SW 1271 (cell line): ENCODE measurements at regions not wholly inside any gene's neighbourhood (a gene's known extent, or its start where the extent isn't known, plus 50 kb on each side); places are given as distances from the start of the nearest gene placed in this dataset.

Experiments used
- DNase-seq, 2 experiments: peaks; one replicate each; lab custom pipeline; 2025; lab: John Stamatoyannopoulos, UW

DNA sequence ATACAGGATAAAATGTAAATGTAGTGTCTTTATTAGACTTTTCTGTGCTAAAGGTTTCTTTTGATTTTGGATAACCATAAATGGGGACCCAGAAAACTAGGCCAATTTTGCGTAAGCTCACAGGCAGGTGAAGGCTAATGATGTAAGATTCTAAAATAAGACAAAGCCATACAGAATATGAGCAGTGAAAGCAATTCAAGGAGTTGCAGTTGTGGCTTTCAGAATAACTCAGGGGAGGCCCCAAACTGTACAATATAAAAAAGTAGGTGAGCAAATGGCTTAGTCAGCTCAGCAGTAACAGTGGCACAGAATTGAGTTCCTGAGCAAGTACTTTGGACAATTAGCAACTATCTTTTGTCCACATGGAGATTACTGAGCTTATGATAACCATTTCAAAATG lies 81.7 kb upstream of the NRP1 start:
- no peak for DNase-seq

DNA sequence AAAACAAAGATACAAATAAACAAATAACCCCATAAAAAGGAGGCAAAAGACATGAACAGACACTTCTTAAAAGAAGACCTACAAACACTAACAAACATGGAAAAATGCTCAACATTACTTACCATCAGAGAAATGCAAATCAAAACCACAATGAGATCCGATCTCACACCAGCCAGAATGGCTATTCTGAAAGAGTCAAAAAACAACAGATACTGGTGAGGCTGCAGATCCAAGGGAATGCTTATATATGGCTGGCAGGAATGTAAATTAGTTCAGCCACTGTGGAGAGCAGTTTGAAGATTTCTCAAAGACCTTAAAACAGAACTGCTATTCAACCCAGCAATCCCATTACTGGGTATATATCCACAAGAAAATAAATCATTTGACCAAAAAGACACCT lies 80.4 kb upstream of the NRP1 start:
- DNase-seq, result no peak

DNA sequence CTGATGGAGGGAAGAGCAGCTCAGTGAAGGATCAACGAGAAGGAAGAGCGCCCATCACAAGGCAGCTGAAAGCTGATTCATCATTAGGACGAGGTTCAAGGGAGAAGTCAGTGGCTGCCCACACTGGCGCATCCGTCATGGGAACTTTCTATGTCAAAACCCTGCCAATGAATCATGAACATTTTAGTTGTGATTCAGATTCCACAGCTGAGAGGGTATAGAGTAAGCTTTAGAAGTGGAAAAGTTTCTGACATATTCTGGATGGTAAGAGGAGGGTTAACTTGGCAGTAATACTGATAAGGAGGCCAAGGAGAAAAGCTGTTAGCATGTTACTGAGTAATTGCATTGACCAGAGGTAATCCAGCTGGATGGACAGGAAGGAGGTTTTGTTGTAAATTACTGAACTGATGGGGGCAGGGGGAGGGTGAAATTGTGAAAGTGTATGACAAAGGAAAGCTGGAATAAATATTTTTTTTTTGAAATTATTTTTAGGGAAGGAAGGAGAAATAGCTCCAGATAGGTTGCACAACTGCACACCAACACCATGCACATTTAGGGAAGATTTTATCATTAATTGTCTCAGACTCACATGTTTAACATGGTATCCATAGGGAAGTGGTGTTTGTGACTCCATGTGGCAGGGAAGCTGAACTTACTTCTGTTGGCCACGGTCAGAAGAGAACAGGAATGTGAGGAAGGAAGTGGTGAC lies 78.3 kb upstream of the NRP1 start:
- DNase-seq, result no peak

DNA sequence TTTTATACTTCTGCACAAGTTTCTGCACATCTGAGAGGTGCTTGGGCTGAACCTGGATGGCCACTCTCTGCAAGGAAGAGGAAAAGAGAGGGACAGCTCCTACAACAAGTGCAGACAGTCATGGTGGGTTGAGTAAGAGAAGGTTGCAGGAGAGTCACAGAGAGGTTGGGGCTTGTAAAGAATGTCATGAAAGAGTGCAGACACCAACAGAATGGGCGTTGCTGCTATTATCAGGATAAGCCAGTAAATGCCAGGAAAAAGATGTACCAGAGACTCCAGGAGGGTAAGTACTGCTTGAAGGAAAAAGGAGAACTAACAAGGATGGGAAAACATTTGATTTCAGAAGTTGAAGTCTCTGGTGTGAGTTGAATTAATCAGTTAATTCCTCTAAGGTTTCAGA lies 77.8 kb upstream of the NRP1 start:
- no peak for DNase-seq

DNA sequence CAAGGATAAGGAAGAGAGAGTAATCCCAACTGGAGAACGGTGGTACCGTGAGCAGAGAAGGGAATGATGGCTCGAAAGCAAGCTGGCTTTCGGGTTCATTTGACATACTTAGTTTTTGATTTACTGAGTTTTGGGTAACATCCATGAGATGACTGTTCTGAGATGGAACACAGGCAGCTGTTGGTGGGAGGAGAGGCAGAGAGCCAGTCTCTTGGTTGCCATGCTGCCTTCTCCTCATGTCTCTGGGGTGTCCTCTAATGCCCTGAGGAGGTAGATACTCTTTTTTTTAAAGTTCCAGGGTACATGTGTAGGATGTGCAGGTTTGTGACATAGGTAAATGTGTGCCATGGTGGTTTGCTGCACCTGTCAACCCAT lies 76.4 kb upstream of the NRP1 start:
- no peak for DNase-seq

DNA sequence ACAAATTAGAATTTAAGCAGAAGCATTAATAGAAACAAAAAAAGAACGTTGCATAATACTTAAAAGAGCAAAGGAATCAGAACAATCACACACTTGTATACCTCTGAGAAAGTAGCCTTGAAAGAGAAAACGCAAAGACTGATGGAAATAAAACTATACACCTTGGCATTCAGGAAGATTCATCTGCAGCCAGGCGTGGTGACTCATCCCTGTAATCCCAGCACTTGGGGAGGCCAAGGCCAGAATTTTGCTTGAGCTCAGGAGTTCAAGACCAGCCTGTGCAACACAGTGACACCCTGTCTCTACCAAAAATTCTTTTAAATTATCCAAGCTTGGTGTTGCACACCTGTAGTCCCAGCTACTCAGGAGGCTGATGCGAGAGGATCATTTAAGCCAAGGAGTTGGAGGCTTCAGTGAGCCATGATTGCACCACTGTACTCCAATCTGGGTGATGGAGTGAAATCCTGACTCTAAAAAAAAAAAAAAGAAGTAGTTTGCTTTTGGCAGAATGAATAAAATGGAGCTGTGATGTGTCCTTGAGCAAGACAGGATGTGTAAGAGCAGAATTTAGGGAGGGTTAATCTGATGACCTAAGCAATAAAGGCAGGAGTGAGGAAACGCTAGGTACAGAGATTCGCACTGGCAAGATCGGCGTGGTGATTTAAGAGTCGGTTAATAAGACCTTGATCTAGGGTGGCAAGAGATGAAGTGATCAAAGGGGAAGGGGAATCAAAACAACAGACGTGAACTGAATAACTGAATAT lies 75.8 kb upstream of the NRP1 start:
- DNase-seq, result no peak

DNA sequence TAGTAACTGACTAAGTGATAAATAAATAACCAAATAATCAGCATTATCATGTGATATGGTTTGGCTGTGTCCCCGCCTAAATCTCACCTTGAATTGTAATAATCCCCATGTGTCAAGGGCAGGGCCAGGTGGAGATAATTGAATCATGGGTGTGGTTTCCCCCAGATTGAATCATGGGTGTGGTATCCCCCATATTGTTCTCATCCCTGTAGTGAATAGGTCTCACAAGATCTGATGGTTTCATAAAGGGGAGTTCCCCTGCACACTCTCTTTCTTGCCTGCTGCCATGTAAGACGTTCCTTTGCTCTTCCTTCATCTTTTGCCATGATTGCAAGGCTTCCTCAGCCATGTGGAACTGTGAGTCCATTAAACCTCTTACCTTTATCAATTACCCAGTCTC lies 72.1 kb upstream of the NRP1 start:
- no peak for DNase-seq

DNA sequence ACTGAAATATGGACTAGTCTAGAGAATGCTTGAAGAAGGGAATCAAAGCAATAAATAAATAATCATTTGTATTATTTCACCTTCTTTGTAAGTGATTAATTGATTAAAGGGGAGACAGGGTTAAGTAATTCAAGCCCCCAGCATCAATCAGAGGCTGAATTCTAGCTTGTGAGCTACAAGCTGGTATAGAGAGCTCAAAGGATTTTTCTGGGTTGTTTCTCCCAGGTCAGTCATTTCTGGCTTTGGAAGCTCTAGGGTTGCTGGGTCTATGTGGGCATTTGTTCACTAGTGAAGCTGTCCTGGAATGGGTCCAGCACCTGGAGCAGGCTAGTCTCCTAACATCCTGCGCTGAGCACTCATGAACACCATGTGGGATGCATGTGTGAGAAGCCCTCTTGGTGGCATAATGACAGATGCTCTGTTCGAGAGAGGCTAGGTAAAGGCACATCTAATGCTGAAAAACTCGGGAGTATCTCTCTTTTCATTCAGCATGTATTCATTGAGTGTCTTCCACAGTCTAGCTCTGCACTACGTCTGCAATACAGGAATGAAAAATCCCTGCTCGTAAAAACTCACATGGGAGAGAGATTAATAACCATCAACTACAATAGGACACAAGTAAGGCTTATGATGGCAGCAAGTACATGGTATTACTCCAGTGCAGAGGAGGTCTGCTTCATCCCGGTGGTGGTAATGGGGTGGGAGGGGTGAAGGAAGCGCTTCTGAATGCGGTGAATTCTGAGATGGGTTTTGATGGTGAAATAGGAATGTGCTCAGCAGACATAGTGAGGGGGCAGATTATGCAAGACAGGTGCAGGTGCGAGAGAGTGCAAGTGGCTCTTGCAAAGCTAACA lies 68.0 kb upstream of the NRP1 start:
- no peak for DNase-seq

DNA sequence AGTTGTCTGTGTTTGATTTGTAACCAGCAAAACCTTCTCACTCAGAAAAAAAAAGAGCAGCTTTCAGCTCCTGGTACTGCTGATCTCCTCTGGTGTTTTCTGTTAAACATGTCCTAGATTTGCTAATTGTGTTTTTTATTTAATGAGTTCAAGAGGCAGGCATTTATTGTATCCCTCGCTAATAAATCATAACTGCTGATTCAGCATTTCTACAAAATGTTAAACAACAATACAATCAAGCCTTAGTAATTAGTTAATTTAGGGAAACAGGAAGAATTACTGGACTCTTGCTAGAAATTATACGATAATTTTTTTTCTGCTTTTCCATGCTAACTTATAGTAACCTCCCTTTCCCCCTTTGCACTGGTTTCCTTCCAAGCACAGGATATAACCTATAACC lies 66.8 kb upstream of the NRP1 start:
- DNase-seq, result no peak

DNA sequence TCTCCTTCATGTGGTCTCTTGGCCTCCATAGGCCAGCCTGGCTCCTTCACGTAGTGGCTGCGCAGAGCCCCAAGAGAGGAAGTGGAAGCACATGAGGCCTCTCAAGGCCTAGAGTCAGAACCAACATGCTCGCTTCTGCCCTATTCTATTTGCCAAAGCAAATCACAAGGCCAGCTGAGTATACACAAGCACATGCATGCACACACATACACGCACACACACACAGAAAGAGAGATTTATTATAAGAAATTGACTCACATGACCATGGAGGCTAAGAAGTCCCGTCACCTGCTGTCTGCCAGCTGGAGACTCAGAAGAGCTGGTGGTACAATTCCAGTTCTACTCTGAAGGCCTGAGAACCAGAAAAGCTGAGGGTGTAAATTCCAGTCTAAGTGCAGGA lies 64.3 kb upstream of the NRP1 start:
- no peak for DNase-seq

DNA sequence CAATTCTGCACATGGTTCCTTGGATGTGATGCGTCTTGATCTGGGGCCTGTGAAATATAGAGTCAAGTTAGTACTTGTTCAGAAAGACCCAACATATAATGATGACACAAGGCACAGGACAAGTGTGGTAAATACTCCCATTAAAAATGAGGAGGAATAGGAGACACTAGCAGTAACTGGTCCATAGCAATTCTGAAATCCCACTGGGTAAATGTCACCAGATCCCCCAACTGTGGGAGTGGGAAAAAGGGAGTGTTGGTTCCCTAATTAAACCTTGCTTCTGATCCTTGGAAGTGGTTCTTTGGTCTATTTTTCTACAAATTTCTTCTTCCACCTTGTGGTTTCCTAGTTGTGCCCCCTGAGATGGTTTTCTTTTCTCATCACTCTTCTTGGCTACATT lies 62.5 kb upstream of the NRP1 start:
- no peak for DNase-seq

DNA sequence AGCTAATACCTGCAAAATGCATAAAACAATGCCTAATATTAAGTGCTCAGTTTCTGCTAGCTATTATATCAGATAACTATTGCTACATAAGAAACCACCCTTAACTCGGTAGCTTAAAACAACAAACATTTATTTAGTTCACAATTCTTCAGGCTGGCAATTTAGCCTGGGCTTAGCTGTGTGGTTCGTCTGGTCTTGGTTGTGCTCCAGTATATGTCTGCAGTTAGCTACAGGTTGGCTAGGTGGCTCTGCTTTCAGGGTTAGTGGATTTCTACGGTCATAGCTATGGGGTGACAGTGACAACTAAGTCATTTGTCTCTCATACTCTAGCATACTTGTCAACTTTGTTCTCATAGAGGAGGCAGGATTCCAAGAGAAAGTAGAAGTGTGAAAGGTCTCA lies 61.8 kb upstream of the NRP1 start:
- DNase-seq, result no peak

DNA sequence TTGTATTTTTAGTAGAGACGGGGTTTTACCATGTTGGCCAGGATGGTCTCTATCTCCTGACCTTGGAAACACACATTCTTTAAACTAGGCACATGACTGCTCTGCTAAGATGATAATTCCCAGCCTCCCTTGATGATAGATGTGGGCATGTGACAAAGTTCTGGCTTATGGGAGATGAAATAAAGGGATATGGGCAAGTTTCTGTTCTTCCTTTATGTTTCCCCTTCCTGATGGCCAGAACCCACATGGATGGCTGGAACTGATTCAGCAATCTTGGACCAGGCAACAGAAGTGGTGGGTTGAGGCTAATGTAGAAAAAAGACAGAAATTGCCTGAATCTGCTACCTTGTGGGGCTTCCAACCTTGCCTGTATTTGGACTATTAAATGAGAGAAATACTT lies 60.7 kb upstream of the NRP1 start:
- DNase-seq, result no peak

DNA sequence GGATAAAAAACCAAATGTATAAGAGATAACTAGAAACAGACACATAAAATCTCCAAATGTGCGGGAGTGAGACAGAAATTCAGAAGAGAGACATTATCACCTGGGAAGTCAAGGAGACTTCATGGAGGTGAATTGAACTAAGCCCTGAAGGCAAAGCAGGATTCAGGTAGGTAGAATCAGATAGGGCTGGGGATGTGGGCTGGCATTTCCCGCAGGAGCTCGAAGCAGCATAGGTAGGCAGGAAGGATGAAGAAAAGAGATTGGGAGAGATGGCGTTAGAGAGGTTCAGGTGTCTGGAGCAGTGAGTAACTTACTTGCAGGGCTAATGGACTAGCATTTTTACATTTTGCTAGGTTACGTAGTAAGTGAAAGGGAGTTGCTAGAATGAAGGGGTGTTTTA lies 58.2 kb upstream of the NRP1 start:
- no peak for DNase-seq

DNA sequence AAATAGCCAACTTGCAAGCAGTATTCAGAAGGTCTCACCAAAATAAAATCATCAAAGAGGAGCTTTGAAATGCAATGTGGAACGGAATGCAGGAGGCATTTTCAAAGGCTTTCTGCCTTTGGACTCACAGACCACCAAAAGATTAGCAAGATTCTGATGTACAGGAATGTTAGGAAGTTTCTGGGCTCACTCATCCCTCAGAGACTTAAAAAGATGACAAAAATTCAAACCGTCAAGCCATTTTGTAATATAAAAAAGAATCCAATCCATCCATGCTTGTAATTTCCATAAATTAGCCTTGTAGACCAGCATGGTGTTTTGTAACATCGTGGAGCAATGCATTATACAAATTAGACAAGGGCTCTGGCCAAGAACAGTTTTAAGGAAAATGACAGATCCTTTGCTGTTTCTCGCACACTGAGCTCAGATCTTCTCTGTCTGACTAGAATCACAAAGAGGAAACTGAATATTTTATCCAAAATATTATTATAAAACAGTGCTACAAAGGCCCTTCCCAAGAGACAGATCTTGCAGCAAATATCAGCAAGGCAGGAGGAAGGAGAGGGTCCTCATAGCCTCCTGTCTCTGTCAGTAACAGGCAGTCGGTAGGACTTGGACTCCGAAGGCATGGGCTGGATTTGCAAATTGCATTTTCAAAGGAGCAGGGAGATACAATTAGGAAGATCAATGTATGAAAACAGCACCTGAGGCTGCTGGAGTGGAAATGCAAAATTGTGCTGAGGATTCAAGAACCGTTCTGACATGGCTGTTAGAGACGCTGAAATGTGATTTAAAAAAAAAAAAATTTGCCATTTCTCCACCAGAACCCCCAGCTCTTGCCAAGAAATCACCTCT lies 57.4 kb upstream of the NRP1 start:
- no peak for DNase-seq

DNA sequence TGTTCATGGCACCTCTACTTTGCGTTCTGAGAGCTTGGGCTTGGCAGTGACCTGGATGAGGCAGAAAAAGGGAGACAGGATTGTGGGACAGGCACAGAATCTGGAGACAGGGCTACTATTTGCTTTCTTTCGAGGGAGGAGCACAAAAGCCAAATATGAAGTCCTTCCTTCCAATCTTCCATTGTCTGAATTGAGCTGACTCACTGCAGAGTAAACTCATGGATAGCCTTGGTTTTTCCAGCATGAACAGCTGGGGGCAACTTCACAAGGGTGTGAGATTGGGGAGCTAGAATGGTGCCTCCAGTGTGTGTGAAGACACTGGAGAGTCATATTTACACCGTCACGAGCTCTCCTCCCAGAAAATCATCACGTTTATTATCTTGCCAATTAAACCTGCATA lies 55.6 kb upstream of the NRP1 start:
- no peak for DNase-seq

DNA sequence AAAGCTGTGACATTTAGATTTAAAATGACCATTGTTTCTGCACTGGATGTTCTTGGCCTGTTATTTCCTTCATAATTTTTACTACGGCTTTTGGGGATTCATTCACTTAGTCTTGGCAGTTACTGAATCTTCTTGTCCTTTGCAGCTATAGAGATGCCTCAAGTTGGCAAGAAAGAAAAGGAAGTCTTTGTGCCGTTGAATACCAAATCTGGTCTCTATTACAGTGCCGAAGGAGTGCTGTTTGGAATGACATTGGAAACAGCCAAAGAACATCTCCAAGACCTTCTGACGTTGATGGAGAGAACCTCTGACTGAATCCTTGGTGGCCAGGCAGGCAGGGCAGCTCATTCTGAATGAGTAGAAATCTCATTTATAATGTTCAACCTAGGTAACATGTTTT lies 54.3 kb upstream of the NRP1 start:
- no peak for DNase-seq

DNA sequence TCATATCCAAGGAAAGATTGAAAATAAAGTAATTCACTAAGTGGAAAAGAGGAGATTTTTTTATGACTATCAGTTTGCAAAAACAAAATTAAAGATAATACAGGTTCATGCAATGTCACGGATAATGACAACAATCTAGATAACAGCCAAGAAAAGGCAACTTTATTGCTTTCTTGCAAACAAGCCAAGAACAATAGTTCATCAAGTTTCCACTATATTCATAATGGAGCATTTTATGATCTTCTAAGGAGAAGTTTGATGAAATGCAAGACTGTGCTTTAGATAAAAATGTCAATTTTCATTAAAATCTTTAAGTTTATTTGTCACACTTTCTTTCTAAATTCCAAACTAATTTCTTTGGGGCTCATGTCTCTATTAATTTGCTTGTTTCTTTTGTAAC lies 53.9 kb upstream of the NRP1 start:
- no peak for DNase-seq

DNA sequence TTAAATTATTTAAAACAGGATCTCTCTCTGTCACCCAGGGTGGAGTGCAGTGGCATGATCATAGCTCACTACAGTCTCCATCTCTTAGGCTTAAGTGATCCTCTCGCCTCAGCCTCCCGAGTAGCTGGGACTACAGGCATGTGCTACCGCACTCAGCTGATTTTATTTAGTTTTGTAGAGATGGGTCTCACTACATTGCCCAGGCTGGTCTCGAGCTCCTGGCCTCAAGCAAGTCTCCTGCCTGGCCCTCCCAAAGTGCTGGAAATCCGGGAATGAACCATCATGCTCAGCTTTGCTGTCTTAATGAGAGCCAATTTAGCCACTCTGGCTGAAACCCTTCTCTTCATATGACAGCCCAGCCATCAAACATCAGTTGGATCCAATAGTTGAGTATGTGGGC lies 53.3 kb upstream of the NRP1 start:
- no peak for DNase-seq

DNA sequence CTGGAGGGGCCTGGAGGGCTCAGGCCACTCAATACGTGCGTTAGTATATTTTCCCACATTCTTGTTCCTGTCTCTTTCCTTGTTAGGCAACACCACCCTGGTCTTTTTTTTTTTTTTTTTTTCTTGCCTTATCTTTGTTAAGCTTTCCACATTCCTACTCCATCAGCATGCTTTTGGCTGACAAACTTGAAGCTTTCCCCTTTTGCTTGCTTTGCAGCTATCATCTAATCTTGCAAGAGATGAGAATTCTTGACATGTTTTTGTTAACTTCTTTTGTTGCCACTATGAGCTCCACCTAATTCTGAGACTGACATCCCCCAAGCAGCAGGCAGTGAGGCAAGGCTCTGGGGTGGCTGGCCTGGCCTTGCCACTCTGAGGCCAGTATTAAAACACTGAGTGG lies 52.5 kb upstream of the NRP1 start:
- DNase-seq, result no peak

DNA sequence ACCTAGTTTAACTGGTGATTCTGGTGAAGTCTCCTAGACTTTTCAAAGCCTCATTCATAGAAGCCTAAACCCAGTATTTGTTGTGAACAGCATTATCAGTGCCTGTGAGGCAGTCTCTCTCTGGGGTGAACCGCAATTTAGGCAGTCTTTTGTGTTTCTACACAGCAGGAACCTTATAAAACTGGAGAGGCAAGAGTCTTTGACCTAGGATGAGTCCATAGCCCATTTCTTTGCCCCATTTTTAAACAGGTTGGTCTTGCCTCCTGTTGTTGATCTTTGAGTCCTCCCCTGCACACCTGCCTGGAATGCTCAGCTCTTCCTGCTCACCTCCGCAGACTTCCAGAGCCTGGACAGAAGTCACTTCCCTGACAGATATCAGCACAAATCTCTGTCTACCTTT lies 51.2 kb upstream of the NRP1 start:
- no peak for DNase-seq

DNA sequence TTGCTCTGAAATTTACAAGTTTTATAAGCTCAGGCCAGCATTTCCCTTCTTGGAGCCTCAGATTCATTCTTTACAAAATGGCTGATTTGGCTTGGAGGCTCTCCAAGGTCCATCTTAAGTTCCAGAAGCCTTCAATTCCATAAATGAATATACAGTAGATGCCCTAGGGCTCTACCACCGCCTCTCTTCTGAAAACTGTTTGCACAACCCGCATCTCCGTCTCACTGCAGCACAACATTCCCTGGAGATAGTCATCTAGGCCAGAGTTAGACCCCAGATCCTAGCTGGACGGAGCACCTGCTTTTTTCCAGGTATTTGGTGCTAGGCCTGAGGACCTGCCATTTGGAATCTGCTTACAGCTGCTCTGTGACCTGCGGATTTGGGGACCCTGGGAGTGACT lies 50.5 kb upstream of the NRP1 start:
- DNase-seq, result no peak
